ENCODE measurements at regions not wholly inside any gene's neighbourhood (a gene's known extent, or its start where the extent isn't known, plus 50 kb on each side); places are given as distances from the start of the nearest gene placed in this dataset.

DNA sequence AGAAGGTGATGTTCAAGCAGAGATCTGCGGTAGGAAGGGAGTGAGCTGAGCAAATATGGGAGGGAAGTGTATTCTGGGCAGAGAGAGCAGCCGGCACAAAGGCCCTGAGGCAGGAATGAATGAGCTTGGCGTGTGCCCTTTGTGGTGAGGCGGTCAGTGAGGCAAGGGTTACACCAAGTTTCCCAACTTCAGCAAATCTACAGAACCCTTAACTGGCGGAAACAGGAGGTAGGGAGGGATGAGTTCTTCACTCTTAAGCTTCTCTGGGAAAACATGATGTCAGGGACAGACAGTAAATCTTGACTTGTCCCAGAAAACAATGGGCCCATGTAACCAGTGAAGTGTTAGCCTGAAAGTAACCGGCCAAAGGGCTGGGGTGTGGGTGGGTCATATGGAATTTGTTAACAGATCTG is 97.1 kb upstream of the PTPN1 start:
- TF ChIP-seq, protein P1, sequence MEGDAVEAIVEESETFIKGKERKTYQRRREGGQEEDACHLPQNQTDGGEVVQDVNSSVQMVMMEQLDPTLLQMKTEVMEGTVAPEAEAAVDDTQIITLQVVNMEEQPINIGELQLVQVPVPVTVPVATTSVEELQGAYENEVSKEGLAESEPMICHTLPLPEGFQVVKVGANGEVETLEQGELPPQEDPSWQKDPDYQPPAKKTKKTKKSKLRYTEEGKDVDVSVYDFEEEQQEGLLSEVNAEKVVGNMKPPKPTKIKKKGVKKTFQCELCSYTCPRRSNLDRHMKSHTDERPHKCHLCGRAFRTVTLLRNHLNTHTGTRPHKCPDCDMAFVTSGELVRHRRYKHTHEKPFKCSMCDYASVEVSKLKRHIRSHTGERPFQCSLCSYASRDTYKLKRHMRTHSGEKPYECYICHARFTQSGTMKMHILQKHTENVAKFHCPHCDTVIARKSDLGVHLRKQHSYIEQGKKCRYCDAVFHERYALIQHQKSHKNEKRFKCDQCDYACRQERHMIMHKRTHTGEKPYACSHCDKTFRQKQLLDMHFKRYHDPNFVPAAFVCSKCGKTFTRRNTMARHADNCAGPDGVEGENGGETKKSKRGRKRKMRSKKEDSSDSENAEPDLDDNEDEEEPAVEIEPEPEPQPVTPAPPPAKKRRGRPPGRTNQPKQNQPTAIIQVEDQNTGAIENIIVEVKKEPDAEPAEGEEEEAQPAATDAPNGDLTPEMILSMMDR (IDR thresholded peaks at IDR 0.05 in 4 of 5, conservative IDR thresholded peaks at IDR 0.05 in 1 of 5) = no peak
- TF ChIP-seq POLR2A (IDR thresholded peaks at IDR 0.05) = no peak

All from gastrocnemius medialis (tissue), 4 donors.